ENCODE measurements at regions not wholly inside any gene's neighbourhood (a gene's known extent, or its start where the extent isn't known, plus 50 kb on each side); places are given as distances from the start of the nearest gene placed in this dataset.

GRCh38 chr3:177928172-177928873 lies 607.9 kb upstream of the KCNMB2 start:
- peaks cover 0 to 2% (median 0%) of the 10 kb centered on the region in 3 donors for H3K9me3 Mint-ChIP-seq
- no peaks in the 10 kb centered on the region for H3K27me3 Mint-ChIP-seq
- ChIA-PET POLR2A (no interaction called here), CTCF (no interaction called here)
- Histone ChIP-seq H3K27me3 (replicated peaks in 1 of 2; ENCODE audit: control insufficient read depth in 2 of 2, extremely low read depth in 1 of 2, insufficient read depth in 2 of 2, low read length in 1 of 2) (no peaks in the 10 kb centered on the region), H3K36me3 (ENCODE audit: control insufficient read depth in 2 of 2, extremely low read depth in 1 of 2, insufficient read depth in 1 of 2, low read length in 1 of 2) (no peaks in the 10 kb centered on the region), H3K4me1 (ENCODE audit: control insufficient read depth in 1 of 2, extremely low read depth in 1 of 2, insufficient read depth in 2 of 2, low read length in 2 of 2) (no peaks in the 10 kb centered on the region), H3K27ac (ENCODE audit: low read length) (no peak overlapping the region), H3K4me3 (ENCODE audit: control insufficient read depth in 1 of 2, extremely low read depth in 1 of 2, low read length in 1 of 2) (no peak overlapping the region), H3K9me3 (no peaks in the 10 kb centered on the region)
- H3K36me3 Mint-ChIP-seq = peaks cover under 1% of the 10 kb centered on the region
- no CpG with 5 or more reads among the region's 6 CpGs for WGBS (ENCODE audit: insufficient coverage)
- ATAC-seq (replicated peaks in 1 of 4) (no peak), DNase-seq (no peak)
- peaks cover 4 to 6% (median 5%) of the 10 kb centered on the region in 3 donors for H3K4me1 Mint-ChIP-seq
- H3K27ac Mint-ChIP-seq = no peak overlapping the region
- H3K4me3 Mint-ChIP-seq = no peak overlapping the region

GRCh38 chr3:177929310-177929709 lies 606.9 kb upstream of the KCNMB2 start:
- no peak overlapping the region for H3K4me3 Mint-ChIP-seq
- Histone ChIP-seq H3K36me3 (ENCODE audit: control insufficient read depth in 2 of 2, extremely low read depth in 1 of 2, insufficient read depth in 1 of 2, low read length in 1 of 2) (no peaks in the 10 kb centered on the region), H3K27me3 (replicated peaks in 1 of 2; ENCODE audit: control insufficient read depth in 2 of 2, extremely low read depth in 1 of 2, insufficient read depth in 2 of 2, low read length in 1 of 2) (no peaks in the 10 kb centered on the region), H3K4me3 (ENCODE audit: control insufficient read depth in 1 of 2, extremely low read depth in 1 of 2, low read length in 1 of 2) (no peak overlapping the region), H3K4me1 (ENCODE audit: control insufficient read depth in 1 of 2, extremely low read depth in 1 of 2, insufficient read depth in 2 of 2, low read length in 2 of 2) (no peaks in the 10 kb centered on the region), H3K9me3 (no peaks in the 10 kb centered on the region), H3K27ac (ENCODE audit: low read length) (no peak overlapping the region)
- 67% methylated on average over 2 of the region's 2 CpGs for WGBS (ENCODE audit: insufficient coverage)
- no peaks in the 10 kb centered on the region for H3K27me3 Mint-ChIP-seq
- H3K9me3 Mint-ChIP-seq = no peaks in the 10 kb centered on the region
- ChIA-PET POLR2A (no interaction called here), CTCF (no interaction called here)
- no peak overlapping the region for H3K27ac Mint-ChIP-seq
- DNase-seq (no peak), ATAC-seq (replicated peaks in 1 of 4) (no peak)
- peaks cover 4 to 6% (median 5%) of the 10 kb centered on the region in 3 donors for H3K4me1 Mint-ChIP-seq
- no peaks in the 10 kb centered on the region for H3K36me3 Mint-ChIP-seq

DNA sequence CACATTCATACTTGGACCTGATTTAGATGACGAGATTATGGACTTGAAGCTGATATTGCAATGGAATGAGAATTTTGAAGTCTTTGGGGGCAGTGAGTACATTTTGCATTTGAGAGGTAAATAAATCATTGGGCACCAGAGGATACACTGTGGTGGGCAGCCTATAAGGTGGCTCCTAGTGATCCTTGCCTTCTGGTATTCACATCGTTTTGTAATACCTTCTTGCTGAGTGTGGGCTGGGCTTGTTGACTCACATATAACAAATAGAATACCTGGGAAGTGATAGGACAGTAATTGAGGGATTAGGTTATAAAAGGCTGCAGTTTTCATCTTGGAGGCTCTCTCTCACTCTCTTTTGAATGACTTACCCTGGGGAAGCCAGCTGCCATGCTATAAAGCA lies 605.5 kb upstream of the KCNMB2 start:
- no peak overlapping the region for H3K4me3 Mint-ChIP-seq
- no peaks in the 10 kb centered on the region for H3K27me3 Mint-ChIP-seq
- ATAC-seq (replicated peaks in 1 of 4) (no peak), DNase-seq (no peak)
- ChIA-PET CTCF (interaction anchor here in 1 of 2 donors (1.1 kb wide), 1 partner anchor 9 kb away, joined by 4 read pairs; no protein-coding TSS in a partner anchor), POLR2A (no interaction called here)
- no peak overlapping the region for H3K4me3 ChIP-seq (ENCODE audit: control insufficient read depth in 1 of 2, extremely low read depth in 1 of 2, low read length in 1 of 2)
- no peaks in the 10 kb centered on the region for H3K36me3 ChIP-seq (ENCODE audit: control insufficient read depth in 2 of 2, extremely low read depth in 1 of 2, insufficient read depth in 1 of 2, low read length in 1 of 2)
- H3K27me3 ChIP-seq (replicated peaks in 1 of 2; ENCODE audit: control insufficient read depth in 2 of 2, extremely low read depth in 1 of 2, insufficient read depth in 2 of 2, low read length in 1 of 2) = no peaks in the 10 kb centered on the region
- no peak overlapping the region for H3K27ac Mint-ChIP-seq
- no peaks in the 10 kb centered on the region for H3K36me3 Mint-ChIP-seq
- no peaks in the 10 kb centered on the region for H3K9me3 Mint-ChIP-seq
- no peak overlapping the region for H3K27ac ChIP-seq (ENCODE audit: low read length)
- no peaks in the 10 kb centered on the region for H3K9me3 ChIP-seq
- H3K4me1 Mint-ChIP-seq = peaks cover 4 to 6% (median 5%) of the 10 kb centered on the region in 3 donors
- H3K4me1 ChIP-seq (ENCODE audit: control insufficient read depth in 1 of 2, extremely low read depth in 1 of 2, insufficient read depth in 2 of 2, low read length in 2 of 2) = no peaks in the 10 kb centered on the region
- no CpG with 5 or more reads among the region's 2 CpGs for WGBS (ENCODE audit: insufficient coverage)

DNA sequence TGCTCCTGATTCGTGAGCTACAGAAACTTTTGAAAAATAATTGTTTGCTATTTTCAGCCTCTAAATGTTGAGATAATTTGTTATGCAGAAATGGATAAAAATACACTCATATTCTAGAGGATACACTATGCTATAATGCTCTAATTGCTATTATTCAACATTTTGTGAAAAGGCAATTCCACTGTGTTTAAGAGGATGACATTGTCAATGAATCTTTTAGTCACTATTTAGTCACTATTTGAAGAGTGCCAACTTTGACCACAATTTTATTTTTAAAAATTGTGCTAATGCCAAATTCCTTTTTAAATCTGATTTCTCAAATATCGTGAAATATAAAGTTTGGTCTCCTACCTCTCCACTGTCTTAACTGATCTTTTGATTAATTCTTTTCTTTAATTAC lies 604.9 kb upstream of the KCNMB2 start:
- POLR2A ChIA-PET = no interaction called here
- no CpG with 5 or more reads among the region's 2 CpGs for WGBS (ENCODE audit: insufficient coverage)

GRCh38 chr3:177932346-177932745 lies 603.9 kb upstream of the KCNMB2 start:
- Mint-ChIP-seq H3K9me3 (no peaks in the 10 kb centered on the region), H3K27ac (no peak overlapping the region), H3K4me3 (no peak overlapping the region), H3K27me3 (no peaks in the 10 kb centered on the region), H3K36me3 (no peaks in the 10 kb centered on the region), H3K4me1 (peaks cover 4 to 6% (median 5%) of the 10 kb centered on the region in 3 donors)
- Histone ChIP-seq H3K9me3 (no peaks in the 10 kb centered on the region), H3K27ac (ENCODE audit: low read length) (no peak overlapping the region), H3K36me3 (ENCODE audit: control insufficient read depth in 2 of 2, extremely low read depth in 1 of 2, insufficient read depth in 1 of 2, low read length in 1 of 2) (no peaks in the 10 kb centered on the region), H3K4me3 (ENCODE audit: control insufficient read depth in 1 of 2, extremely low read depth in 1 of 2, low read length in 1 of 2) (no peak overlapping the region), H3K27me3 (replicated peaks in 1 of 2; ENCODE audit: control insufficient read depth in 2 of 2, extremely low read depth in 1 of 2, insufficient read depth in 2 of 2, low read length in 1 of 2) (no peaks in the 10 kb centered on the region), H3K4me1 (ENCODE audit: control insufficient read depth in 1 of 2, extremely low read depth in 1 of 2, insufficient read depth in 2 of 2, low read length in 2 of 2) (no peaks in the 10 kb centered on the region)
- DNase-seq = no peak
- ATAC-seq (replicated peaks in 1 of 4) = no peak
- POLR2A ChIA-PET = no interaction called here
- 100% methylated on average over 1 of the region's 1 CpG for WGBS (ENCODE audit: insufficient coverage)
- CTCF ChIA-PET = no interaction called here

More for the DNA sequence above, 604.9 kb upstream of the KCNMB2 start:
- ATAC-seq (replicated peaks in 1 of 4) (no peak), DNase-seq (no peak)
- Mint-ChIP-seq H3K9me3 (no peaks in the 10 kb centered on the region), H3K4me1 (peaks cover 4 to 6% (median 5%) of the 10 kb centered on the region in 3 donors), H3K4me3 (no peak overlapping the region), H3K27me3 (no peaks in the 10 kb centered on the region), H3K36me3 (no peaks in the 10 kb centered on the region), H3K27ac (no peak overlapping the region)
- no peaks in the 10 kb centered on the region for H3K9me3 ChIP-seq
- H3K4me3 ChIP-seq (ENCODE audit: control insufficient read depth in 1 of 2, extremely low read depth in 1 of 2, low read length in 1 of 2) = no peak overlapping the region
- H3K36me3 ChIP-seq (ENCODE audit: control insufficient read depth in 2 of 2, extremely low read depth in 1 of 2, insufficient read depth in 1 of 2, low read length in 1 of 2) = no peaks in the 10 kb centered on the region
- H3K4me1 ChIP-seq (ENCODE audit: control insufficient read depth in 1 of 2, extremely low read depth in 1 of 2, insufficient read depth in 2 of 2, low read length in 2 of 2) = no peaks in the 10 kb centered on the region
- H3K27me3 ChIP-seq (replicated peaks in 1 of 2; ENCODE audit: control insufficient read depth in 2 of 2, extremely low read depth in 1 of 2, insufficient read depth in 2 of 2, low read length in 1 of 2) = no peaks in the 10 kb centered on the region
- no peak overlapping the region for H3K27ac ChIP-seq (ENCODE audit: low read length)
- CTCF ChIA-PET = no interaction called here

- no peak overlapping the region for H3K4me3 ChIP-seq (ENCODE audit: control insufficient read depth in 1 of 2, extremely low read depth in 1 of 2, low read length in 1 of 2)
- DNase-seq (no peak), ATAC-seq (replicated peaks in 1 of 4) (no peak)
- H3K36me3 Mint-ChIP-seq = no peaks in the 10 kb centered on the region
- H3K4me3 Mint-ChIP-seq = no peak overlapping the region
- no peaks in the 10 kb centered on the region for H3K9me3 Mint-ChIP-seq
- 60% methylated on average over 1 of the region's 5 CpGs for WGBS (ENCODE audit: insufficient coverage)
- no peaks in the 10 kb centered on the region for H3K9me3 ChIP-seq
- POLR2A ChIA-PET = interaction anchor here in 1 of 2 donors (0.7 kb wide), 1 partner anchor 9 kb away, joined by 3 read pairs; no protein-coding TSS in a partner anchor
- no peaks in the 10 kb centered on the region for H3K27me3 ChIP-seq (replicated peaks in 1 of 2; ENCODE audit: control insufficient read depth in 2 of 2, extremely low read depth in 1 of 2, insufficient read depth in 2 of 2, low read length in 1 of 2)
- CTCF ChIA-PET = no interaction called here
- H3K27ac ChIP-seq (ENCODE audit: low read length) = no peak overlapping the region
- peaks cover 0 to 3% (median 2%) of the 10 kb centered on the region in 3 donors for H3K4me1 Mint-ChIP-seq
- H3K4me1 ChIP-seq (ENCODE audit: control insufficient read depth in 1 of 2, extremely low read depth in 1 of 2, insufficient read depth in 2 of 2, low read length in 2 of 2) = no peaks in the 10 kb centered on the region
- H3K27ac Mint-ChIP-seq = no peak overlapping the region
- no peaks in the 10 kb centered on the region for H3K27me3 Mint-ChIP-seq
- H3K36me3 ChIP-seq (ENCODE audit: control insufficient read depth in 2 of 2, extremely low read depth in 1 of 2, insufficient read depth in 1 of 2, low read length in 1 of 2) = no peaks in the 10 kb centered on the region
Measured at GRCh38 chr3:177932750-177933660, 603.2 kb upstream of the KCNMB2 start.
